RWPE1 (cell line): ENCODE measurements at regions not wholly inside any gene's neighbourhood (a gene's known extent, or its start where the extent isn't known, plus 50 kb on each side); places are given as distances from the start of the nearest gene placed in this dataset.

ENCODE experiments used
- CTCF ChIA-PET: fragments of 350-600 bp; sonication (Branson Sonifier 250); formaldehyde crosslinking; extraction: SDS; loops from one replicate; lab custom pipeline; 2021; lab: Yijun Ruan, JAX
- POLR2A ChIA-PET: fragments of 400-600 bp; formaldehyde crosslinking; extraction: SDS; loops from one replicate; lab custom pipeline; 2020; ENCODE audit warnings: antibody characterized with exemption; ENCODE audit not compliant: low non-redundant PET; lab: Yijun Ruan, JAX
- DNase-seq: peaks from one replicate; pipeline ENCODE4 v3.0.0; 2012; ENCODE audit warnings: low spot score
- H3K27ac ChIP-seq: fragments of 450-650 bp; 2 replicates; pipeline ENCODE4 v1.5.1; 2017
- CTCF ChIP-seq: fragments of 450-650 bp; conservative IDR thresholded peaks from 2 replicates; pipeline ENCODE4 v1.5.1; 2017; ENCODE audit warnings: low read depth, mild to moderate bottlenecking

DNA sequence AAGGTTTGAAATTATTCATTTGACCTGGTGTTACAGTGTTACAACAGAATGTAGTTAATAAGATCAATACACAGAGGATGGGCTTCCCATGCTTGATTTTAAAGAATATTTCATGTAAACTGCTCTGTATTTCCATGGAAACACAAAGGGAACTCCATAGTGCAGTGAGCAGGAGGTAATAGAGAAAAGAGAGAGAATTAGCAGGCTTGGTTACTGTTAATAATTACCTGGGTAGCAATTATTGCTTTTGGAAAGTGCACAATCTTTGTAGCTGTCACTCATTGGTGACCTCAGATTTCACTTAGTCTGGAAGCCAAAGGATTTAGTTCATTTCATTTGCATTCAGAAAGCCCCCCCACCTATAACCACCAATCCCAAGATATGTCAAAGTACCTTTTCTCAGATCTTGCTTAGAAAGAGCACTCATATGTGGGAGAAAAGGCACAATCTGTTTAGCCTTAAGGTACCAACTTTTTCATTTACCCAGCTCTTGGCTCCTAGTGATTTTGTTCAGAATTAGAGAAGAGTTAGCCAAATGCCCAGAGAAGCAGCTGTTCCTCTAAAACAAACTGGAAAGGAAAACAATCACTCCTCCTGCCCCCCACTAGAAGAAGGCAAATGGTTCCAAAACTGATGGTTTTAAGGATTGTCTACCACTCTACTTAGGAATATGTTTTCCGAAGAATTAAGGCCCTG, 234.5 kb upstream of the SLC24A2 start:
- no peak overlapping the region for H3K27ac ChIP-seq
- POLR2A ChIA-PET: no interaction called here
- DNase-seq: no peak
- CTCF ChIA-PET: interaction anchor here (0.7 to 0.9 kb wide), 2 partner anchors 26 to 477 kb away, joined by 3 to 4 read pairs; no protein-coding TSS in a partner anchor
- TF ChIP-seq CTCF: no peak

- TF ChIP-seq CTCF: no peak
- no peak overlapping the region for H3K27ac ChIP-seq
- no peak for DNase-seq
- POLR2A ChIA-PET: no interaction called here
- CTCF ChIA-PET: no interaction called here
Measured at GRCh38 chr9:20022410-20022809, 233.6 kb upstream of the SLC24A2 start.

- ChIA-PET CTCF (interaction anchor here (0.7 kb wide), 1 partner anchor 70 kb away, joined by 4 read pairs; no protein-coding TSS in a partner anchor), POLR2A (no interaction called here)
- no peak for DNase-seq
- no peak for TF ChIP-seq CTCF
- H3K27ac ChIP-seq: no peak overlapping the region
Measured at GRCh38 chr9:20016611-20017010, 227.8 kb upstream of the SLC24A2 start.

DNA sequence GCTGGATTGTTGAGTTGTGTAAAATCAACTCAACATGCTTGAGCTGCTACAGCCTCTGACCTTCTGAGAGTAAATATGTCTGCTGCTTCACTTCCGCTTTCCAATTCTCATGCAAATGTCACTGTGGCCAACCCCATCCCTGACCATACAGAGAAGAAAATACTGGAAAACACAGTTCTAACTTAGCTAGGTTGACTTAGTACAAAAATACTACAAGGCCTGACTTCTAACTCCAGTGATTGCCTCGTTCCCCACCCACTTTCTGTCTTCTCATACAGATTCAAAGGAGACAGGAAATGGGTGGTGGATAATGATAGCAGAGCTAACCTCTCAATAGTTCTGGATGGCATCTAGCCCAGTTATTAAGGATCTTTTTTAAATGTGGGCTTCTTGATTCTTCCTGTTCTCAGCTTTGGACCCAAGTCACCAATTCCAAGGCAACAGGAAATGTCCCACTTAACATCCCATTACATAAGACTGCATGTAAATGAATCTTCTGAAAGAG, 226.6 kb upstream of the SLC24A2 start:
- no peak for TF ChIP-seq CTCF
- POLR2A ChIA-PET: no interaction called here
- H3K27ac ChIP-seq: no peak overlapping the region
- CTCF ChIA-PET: interaction anchor here (0.6 to 0.7 kb wide), 3 partner anchors 279 to 694 kb away, joined by 3 read pairs; no protein-coding TSS in a partner anchor
- no peak for DNase-seq

- TF ChIP-seq CTCF: no peak
- no peak overlapping the region for H3K27ac ChIP-seq
- ChIA-PET POLR2A (interaction anchor here (0.6 kb wide), 1 partner anchor 326 kb away, joined by 3 read pairs; no protein-coding TSS in a partner anchor), CTCF (interaction anchor here (0.8 kb wide), 1 partner anchor 68 kb away, joined by 4 read pairs; no protein-coding TSS in a partner anchor)
- no peak for DNase-seq
Measured at GRCh38 chr9:20014168-20014567, 225.3 kb upstream of the SLC24A2 start.

GRCh38 chr9:20012232-20012631, 223.4 kb upstream of the SLC24A2 start:
- CTCF ChIA-PET: interaction anchor here (0.5 kb wide), 1 partner anchor 541 kb away, joined by 3 read pairs; no protein-coding TSS in a partner anchor
- no peak for DNase-seq
- no peak for TF ChIP-seq CTCF
- H3K27ac ChIP-seq: no peak overlapping the region
- POLR2A ChIA-PET: no interaction called here
